Activated B cell treated with CpG ODN at 0.5 μM for 24 hours (primary cell): ENCODE measurements at regions not wholly inside any gene's neighbourhood (a gene's known extent, or its start where the extent isn't known, plus 50 kb on each side); places are given as distances from the start of the nearest gene placed in this dataset.
A peak's percentile ranks its signal among the peaks of the same experiment; 100 is the strongest.

Source experiments
- ATAC-seq: fragments of 200-7000 bp; cut with Tn5 transposase; one replicate; pipeline ENCODE4 v1.10.0; 2021; ENCODE audit warnings: low read depth, mild to moderate bottlenecking, moderate library complexity
- CTCF ChIA-PET: fragments of 350-600 bp; sonication (Branson Sonifier 250); formaldehyde crosslinking; loops from one replicate; lab custom pipeline; 2021; ENCODE audit warnings: antibody characterized with exemption; lab: Charles Lee
- POLR2A ChIA-PET: fragments of 350-600 bp; sonication (Branson Sonifier 250); formaldehyde crosslinking; loops from one replicate; lab custom pipeline; 2021; ENCODE audit warnings: antibody characterized with exemption; lab: Charles Lee
- DNase-seq: peaks from one replicate; pipeline ENCODE4 v3.0.0; 2022
- H3K27ac Mint-ChIP-seq: one replicate; pipeline ENCODE4 v1.8.0; 2020; ENCODE audit warnings: mixed read lengths
- H3K27me3 Mint-ChIP-seq: one replicate; pipeline ENCODE4 v1.8.0; 2021; ENCODE audit warnings: mixed read lengths
- H3K36me3 Mint-ChIP-seq: one replicate; pipeline ENCODE4 v1.8.0; 2021; ENCODE audit warnings: low read depth, mixed read lengths
- H3K4me1 Mint-ChIP-seq: one replicate; pipeline ENCODE4 v1.8.0; 2021; ENCODE audit warnings: mixed read lengths
- H3K4me3 Mint-ChIP-seq: one replicate; pipeline ENCODE4 v1.8.0; 2020; ENCODE audit warnings: mild to moderate bottlenecking, mixed read lengths
- H3K9me3 Mint-ChIP-seq: one replicate; pipeline ENCODE4 v1.8.0; 2020; ENCODE audit warnings: mixed read lengths
- CTCF ChIP-seq: fragments of 200-600 bp; IDR thresholded peaks from one replicate; pipeline ENCODE4 v1.8.0; 2022; ENCODE audit warnings: antibody characterized with exemption, mild to moderate bottlenecking
- intact Hi-C: fragments of 100-400 bp; cut with micrococcal nuclease; formaldehyde crosslinking; loops from one replicate; pipeline ENCODE4 v1.15.1; 2024

- Mint-ChIP-seq H3K27ac (no peak overlapping the region), H3K4me3 (no peak overlapping the region), H3K4me1 (no peaks in the 10 kb centered on the region), H3K27me3 (peaks cover 21% of the 10 kb centered on the region), H3K36me3 (no peaks in the 10 kb centered on the region), H3K9me3 (no peaks in the 10 kb centered on the region)
- intact Hi-C loops = loop anchor here (1.0 kb wide), 1 partner anchor 938 kb away; no protein-coding TSS in a partner anchor
- DNase-seq = no peak
- TF ChIP-seq CTCF = no peak
- ChIA-PET POLR2A (no interaction called here), CTCF (interaction anchor here (0.7 to 2.0 kb wide), 7 partner anchors 16 to 1429 kb away, joined by 3 to 10 read pairs (median 3); no protein-coding TSS in a partner anchor)
- ATAC-seq = peak; percentile 28
These were observed 113.5 kb upstream of the VASH1 start for GRCh38 chr14:76647697-76648298.

GRCh38 chr14:76651410-76652055, 109.7 kb upstream of the VASH1 start:
- no peak overlapping the region for H3K4me3 Mint-ChIP-seq
- POLR2A ChIA-PET = no interaction called here

GRCh38 chr14:76653875-76654572, 107.2 kb upstream of the VASH1 start:
- Mint-ChIP-seq H3K4me1 (no peaks in the 10 kb centered on the region), H3K9me3 (no peaks in the 10 kb centered on the region), H3K27me3 (peaks cover 15% of the 10 kb centered on the region), H3K36me3 (no peaks in the 10 kb centered on the region), H3K4me3 (no peak overlapping the region), H3K27ac (no peak overlapping the region)
- DNase-seq (no peak), ATAC-seq (no peak)
- ChIA-PET CTCF (no interaction called here), POLR2A (no interaction called here)
- TF ChIP-seq CTCF = no peak
- intact Hi-C loops = no loop called here

More at GRCh38 chr14:76651410-76652055, 109.7 kb upstream of the VASH1 start:
- Mint-ChIP-seq H3K36me3 (no peaks in the 10 kb centered on the region), H3K4me1 (no peaks in the 10 kb centered on the region), H3K27ac (no peak overlapping the region), H3K27me3 (peaks cover 16% of the 10 kb centered on the region), H3K9me3 (no peaks in the 10 kb centered on the region)
- ATAC-seq = no peak
- CTCF ChIA-PET = interaction anchor here (0.5 kb wide), 1 partner anchor 108 kb away, joined by 3 read pairs; no protein-coding TSS in a partner anchor
- no peak for TF ChIP-seq CTCF
- no peak for DNase-seq
- intact Hi-C loops = no loop called here

- ChIA-PET CTCF (no interaction called here), POLR2A (no interaction called here)
- Mint-ChIP-seq H3K36me3 (no peaks in the 10 kb centered on the region), H3K4me3 (no peak overlapping the region), H3K27ac (no peak overlapping the region), H3K27me3 (peaks cover 11% of the 10 kb centered on the region), H3K4me1 (no peaks in the 10 kb centered on the region), H3K9me3 (no peaks in the 10 kb centered on the region)
- ATAC-seq = no peak
- TF ChIP-seq CTCF = no peak
- intact Hi-C loops = no loop called here
- no peak for DNase-seq
These were observed 106.6 kb upstream of the VASH1 start for GRCh38 chr14:76654573-76655108.

GRCh38 chr14:76655331-76655730, 105.9 kb upstream of the VASH1 start:
- no peak for TF ChIP-seq CTCF
- Mint-ChIP-seq H3K27ac (no peak overlapping the region), H3K4me1 (no peaks in the 10 kb centered on the region), H3K9me3 (no peaks in the 10 kb centered on the region), H3K27me3 (peaks cover 12% of the 10 kb centered on the region), H3K36me3 (no peaks in the 10 kb centered on the region), H3K4me3 (no peak overlapping the region)
- no peak for ATAC-seq
- intact Hi-C loops = no loop called here
- ChIA-PET POLR2A (no interaction called here), CTCF (no interaction called here)
- no peak for DNase-seq
